ENCODE measurements at regions not wholly inside any gene's neighbourhood (a gene's known extent, or its start where the extent isn't known, plus 50 kb on each side); places are given as distances from the start of the nearest gene placed in this dataset.
A peak's percentile ranks its signal among the peaks of the same experiment; 100 is the strongest.

DNA sequence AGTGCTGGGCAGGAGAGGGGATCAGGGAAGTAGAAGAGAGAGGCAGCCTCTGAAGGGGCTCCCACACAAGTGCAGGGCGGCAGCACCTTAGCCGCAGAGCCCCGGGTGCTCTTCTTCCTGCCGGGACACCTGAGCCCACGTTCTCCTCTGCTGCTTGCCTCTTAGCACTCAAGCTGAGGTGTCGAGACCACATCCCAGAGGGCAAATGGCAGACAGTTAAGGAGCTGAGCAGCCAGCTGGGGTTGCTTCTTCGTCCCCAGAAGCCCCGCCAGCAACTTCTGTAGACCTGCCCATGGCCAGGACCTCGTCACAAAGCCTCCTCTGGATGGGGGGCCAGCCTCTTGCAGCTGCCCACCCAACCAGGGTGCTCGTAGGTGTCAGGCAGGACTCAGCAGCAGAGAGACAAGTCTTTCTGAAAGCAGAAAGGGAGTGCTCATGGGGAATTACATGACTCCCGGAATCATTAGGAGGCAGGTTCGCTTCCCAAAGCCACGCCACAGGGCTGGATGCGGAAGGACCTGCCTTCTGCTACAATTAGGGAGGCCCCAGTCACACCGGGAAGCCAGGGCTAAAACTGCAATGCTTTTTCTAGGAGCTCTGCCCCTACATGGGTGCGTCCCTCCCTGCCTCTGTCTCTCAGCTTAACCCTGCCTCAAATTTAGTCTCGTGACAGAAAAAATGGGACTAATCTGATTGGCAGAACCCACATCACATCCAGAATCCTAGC, 141.4 kb upstream of the RAB4A start:
- Histone ChIP-seq H3K36me3 (no peaks in the 10 kb centered on the region), H3K9me3 (peaks cover 0 to 3% (median 0%) of the 10 kb centered on the region in 12 donors), H3K4me3 (no peak overlapping the region), H3K27ac (peak overlapping the region in 2 of 12 donors; percentile 15 to 37), H3K4me1 (peaks cover 0 to 41% (median 0%) of the 10 kb centered on the region in 12 donors), H3K27me3 (peaks cover 0 to 16% (median 0%) of the 10 kb centered on the region in 9 donors)
- ATAC-seq (peak in 2 of 4 donors; percentile 11 to 18), DNase-seq (no peak)
- whole genome bisulfite sequencing, 4 donors: 62 to 75% (median 73%) methylated on average over 13 to 17 of the region's 17 CpGs
- intact Hi-C loops (cut with DNase I): no loop called here
- TF ChIP-seq POLR2A (IDR thresholded peaks at IDR 0.05): no peak
- TF ChIP-seq, protein P1, sequence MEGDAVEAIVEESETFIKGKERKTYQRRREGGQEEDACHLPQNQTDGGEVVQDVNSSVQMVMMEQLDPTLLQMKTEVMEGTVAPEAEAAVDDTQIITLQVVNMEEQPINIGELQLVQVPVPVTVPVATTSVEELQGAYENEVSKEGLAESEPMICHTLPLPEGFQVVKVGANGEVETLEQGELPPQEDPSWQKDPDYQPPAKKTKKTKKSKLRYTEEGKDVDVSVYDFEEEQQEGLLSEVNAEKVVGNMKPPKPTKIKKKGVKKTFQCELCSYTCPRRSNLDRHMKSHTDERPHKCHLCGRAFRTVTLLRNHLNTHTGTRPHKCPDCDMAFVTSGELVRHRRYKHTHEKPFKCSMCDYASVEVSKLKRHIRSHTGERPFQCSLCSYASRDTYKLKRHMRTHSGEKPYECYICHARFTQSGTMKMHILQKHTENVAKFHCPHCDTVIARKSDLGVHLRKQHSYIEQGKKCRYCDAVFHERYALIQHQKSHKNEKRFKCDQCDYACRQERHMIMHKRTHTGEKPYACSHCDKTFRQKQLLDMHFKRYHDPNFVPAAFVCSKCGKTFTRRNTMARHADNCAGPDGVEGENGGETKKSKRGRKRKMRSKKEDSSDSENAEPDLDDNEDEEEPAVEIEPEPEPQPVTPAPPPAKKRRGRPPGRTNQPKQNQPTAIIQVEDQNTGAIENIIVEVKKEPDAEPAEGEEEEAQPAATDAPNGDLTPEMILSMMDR (IDR thresholded peaks at IDR 0.05): no peak

GRCh38 chr1:229130028-229130668, 140.8 kb upstream of the RAB4A start:
- intact Hi-C loops (cut with DNase I): no loop called here
- peaks cover 0 to 16% (median 0%) of the 10 kb centered on the region in 9 donors for H3K27me3 ChIP-seq
- TF ChIP-seq, protein P1 (IDR thresholded peaks at IDR 0.05): no peak
- no peak for TF ChIP-seq POLR2A (IDR thresholded peaks at IDR 0.05)
- no peaks in the 10 kb centered on the region for H3K36me3 ChIP-seq
- no peak overlapping the region for H3K4me3 ChIP-seq
- peaks cover 0 to 10% (median 0%) of the 10 kb centered on the region in 12 donors for H3K9me3 ChIP-seq
- ATAC-seq: peak in 3 of 4 donors; percentile 41 to 76 (median 76)
- 64 to 76% (median 67%) methylated on average over 9 of the region's 9 CpGs for WGBS, 4 donors
- peaks cover 0 to 41% (median 0%) of the 10 kb centered on the region in 12 donors for H3K4me1 ChIP-seq
- peak in 3 of 5 donors; percentile 36 to 56 (median 49) for DNase-seq
- peak overlapping the region in 1 of 12 donors; percentile 37 for H3K27ac ChIP-seq

DNA sequence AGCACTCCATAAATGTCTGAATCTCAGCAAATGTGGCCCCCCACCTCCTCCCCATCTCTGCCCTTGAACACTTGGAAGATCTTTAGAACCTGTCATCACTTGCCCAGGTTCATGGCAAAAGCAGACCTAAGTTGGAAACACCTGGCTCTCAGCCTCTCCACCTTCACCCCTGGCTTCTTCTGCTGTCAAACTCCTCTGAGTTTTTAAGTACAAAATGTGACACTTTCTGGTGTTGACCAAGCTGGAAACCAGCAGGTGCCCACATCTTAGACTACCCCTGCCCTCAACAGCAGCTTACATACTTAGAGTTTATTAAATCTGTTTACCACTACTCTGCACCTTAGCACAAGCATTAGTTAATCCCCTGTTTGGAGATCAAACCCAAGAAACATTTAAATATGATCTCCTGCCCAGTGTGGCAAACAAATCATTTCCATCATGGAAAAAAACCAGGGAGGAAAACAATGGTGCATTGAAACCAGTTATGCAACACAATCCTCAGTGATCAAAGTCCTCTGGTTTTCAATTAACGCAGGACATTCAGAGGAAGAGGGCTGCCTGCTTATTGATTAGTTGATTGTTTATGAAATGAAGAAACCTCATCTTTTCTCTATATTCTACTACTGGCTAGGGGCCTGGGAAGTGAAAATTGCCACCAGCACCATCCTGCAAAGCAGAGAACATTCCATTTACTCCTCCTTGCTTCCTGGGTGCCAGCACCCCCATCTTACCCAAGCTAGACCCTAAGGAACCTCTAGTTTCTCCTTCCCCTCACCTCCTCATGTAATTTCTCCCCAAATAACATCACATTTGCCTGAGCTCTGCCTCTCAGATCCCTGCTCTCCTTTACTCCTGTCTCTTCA, 139.4 kb upstream of the RAB4A start:
- no peak for TF ChIP-seq POLR2A (IDR thresholded peaks at IDR 0.05)
- TF ChIP-seq, protein P1 (IDR thresholded peaks at IDR 0.05): no peak
- DNase-seq (no peak), ATAC-seq (no peak)
- peaks cover 0 to 16% (median 0%) of the 10 kb centered on the region in 9 donors for H3K27me3 ChIP-seq
- no peaks in the 10 kb centered on the region for H3K36me3 ChIP-seq
- intact Hi-C loops (cut with DNase I): no loop called here
- peaks cover 0 to 15% (median 0%) of the 10 kb centered on the region in 12 donors for H3K9me3 ChIP-seq
- H3K4me1 ChIP-seq: peaks cover 0 to 42% (median 0%) of the 10 kb centered on the region in 12 donors
- H3K27ac ChIP-seq: no peak overlapping the region
- H3K4me3 ChIP-seq: no peak overlapping the region
- WGBS, 4 donors: 81 to 96% (median 94%) methylated on average over 1 of the region's 1 CpG
